ENCODE measurements at regions not wholly inside any gene's neighbourhood (a gene's known extent, or its start where the extent isn't known, plus 50 kb on each side); places are given as distances from the start of the nearest gene placed in this dataset.

DNA sequence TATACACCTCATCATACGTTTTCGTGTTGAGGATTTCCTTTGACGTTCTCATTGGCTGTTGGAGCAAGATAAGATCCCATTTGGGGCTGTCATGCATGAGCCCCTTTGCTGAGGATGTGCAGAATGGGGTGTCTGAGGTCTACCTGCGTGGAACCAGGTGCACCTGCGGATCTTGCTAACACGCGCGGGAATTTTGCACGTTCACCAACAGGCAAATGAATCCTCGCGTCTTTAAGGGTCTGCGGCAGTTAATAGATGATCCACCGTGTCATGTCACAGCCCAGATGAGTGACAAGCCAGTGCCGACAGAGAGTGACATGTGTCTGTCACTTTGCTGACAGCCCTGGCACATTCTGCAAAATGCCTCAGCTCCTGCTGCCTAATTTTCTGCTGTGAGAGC lies 56.3 kb upstream of the SHOX start:
- Histone ChIP-seq H3K27me3 (no peaks in the 10 kb centered on the region), H3K4me3 (no peak overlapping the region), H3K4me1 (no peaks in the 10 kb centered on the region), H3K27ac (no peak overlapping the region), H3K9me3 (peaks cover 0 to 6% (median 0%) of the 10 kb centered on the region in 4 donors), H3K36me3 (no peaks in the 10 kb centered on the region)
- no peak for DNase-seq
- WGBS, 2 donors: 60 to 79% methylated on average over 14 of the region's 14 CpGs
- intact Hi-C loops (cut with DNase I): no loop called here
- TF ChIP-seq, protein P1, sequence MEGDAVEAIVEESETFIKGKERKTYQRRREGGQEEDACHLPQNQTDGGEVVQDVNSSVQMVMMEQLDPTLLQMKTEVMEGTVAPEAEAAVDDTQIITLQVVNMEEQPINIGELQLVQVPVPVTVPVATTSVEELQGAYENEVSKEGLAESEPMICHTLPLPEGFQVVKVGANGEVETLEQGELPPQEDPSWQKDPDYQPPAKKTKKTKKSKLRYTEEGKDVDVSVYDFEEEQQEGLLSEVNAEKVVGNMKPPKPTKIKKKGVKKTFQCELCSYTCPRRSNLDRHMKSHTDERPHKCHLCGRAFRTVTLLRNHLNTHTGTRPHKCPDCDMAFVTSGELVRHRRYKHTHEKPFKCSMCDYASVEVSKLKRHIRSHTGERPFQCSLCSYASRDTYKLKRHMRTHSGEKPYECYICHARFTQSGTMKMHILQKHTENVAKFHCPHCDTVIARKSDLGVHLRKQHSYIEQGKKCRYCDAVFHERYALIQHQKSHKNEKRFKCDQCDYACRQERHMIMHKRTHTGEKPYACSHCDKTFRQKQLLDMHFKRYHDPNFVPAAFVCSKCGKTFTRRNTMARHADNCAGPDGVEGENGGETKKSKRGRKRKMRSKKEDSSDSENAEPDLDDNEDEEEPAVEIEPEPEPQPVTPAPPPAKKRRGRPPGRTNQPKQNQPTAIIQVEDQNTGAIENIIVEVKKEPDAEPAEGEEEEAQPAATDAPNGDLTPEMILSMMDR (IDR thresholded peaks at IDR 0.05): no peak
- TF ChIP-seq EP300 (IDR thresholded peaks at IDR 0.05): no peak
- TF ChIP-seq POLR2AphosphoS5 (IDR thresholded peaks at IDR 0.05): peak in 2 of 4 donors; percentile 32 to 43
- TF ChIP-seq POLR2A (IDR thresholded peaks at IDR 0.05): no peak

DNA sequence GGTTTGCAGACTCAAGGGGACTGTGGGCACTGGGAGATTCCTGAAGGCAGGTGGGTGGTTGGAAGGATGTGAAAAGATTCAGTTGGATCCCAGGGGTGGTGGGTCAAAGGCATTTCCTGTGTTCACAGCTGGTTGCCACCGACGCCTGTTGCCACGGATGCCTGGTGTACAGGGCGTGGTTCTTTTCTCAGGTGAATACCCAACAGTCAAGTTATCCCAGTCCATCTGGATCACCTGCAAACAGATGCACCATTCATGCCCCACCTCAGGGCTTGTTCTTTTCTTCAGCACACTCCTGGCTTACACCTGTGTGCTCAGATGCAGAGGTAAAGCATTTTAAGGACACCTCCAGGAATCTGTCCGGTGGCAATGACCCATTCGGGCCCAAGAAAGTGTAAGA lies 55.8 kb upstream of the SHOX start:
- intact Hi-C loops (cut with DNase I): no loop called here
- peaks cover 0 to 6% (median 0%) of the 10 kb centered on the region in 4 donors for H3K9me3 ChIP-seq
- no peak for DNase-seq
- WGBS, 2 donors: 58 to 73% methylated on average over 6 of the region's 6 CpGs
- H3K4me1 ChIP-seq: no peaks in the 10 kb centered on the region
- TF ChIP-seq EP300 (IDR thresholded peaks at IDR 0.05) (no peak), POLR2AphosphoS5 (IDR thresholded peaks at IDR 0.05) (no peak), POLR2A (IDR thresholded peaks at IDR 0.05) (no peak)
- TF ChIP-seq, protein P1 (IDR thresholded peaks at IDR 0.05): no peak
- H3K4me3 ChIP-seq: no peak overlapping the region
- H3K27me3 ChIP-seq: no peaks in the 10 kb centered on the region
- no peak overlapping the region for H3K27ac ChIP-seq
- no peaks in the 10 kb centered on the region for H3K36me3 ChIP-seq

DNA sequence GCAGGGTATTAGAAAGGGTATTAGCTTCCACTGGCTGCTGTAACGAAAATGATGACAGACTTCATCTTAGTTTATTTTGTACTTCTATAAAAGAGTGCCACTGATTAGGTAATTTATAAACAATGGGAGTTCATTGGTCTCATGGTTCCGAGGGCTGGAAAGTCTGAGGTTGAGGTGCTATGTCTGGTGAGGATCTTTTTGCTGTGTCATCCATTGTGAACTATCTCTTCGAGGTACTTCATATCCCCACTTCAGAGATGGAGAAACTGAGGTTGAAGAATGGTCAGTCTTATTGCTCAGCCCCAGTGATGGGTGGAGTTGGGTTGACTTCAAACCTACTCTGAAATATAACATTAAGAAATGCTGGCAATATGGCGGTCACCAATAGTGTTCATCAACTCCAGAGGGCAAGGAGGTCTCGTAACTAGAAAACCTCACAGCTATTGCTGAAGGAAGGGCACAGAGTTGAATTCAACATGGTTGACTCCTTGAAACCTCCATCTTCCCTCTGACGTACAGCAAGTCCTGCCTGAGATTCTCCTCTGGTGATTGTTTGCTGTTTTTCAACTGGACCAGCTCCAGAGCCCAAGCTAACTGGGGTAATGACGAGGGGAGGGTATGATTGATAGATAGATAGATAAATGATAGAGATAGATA lies 53.6 kb upstream of the SHOX start:
- DNase-seq: no peak
- no peaks in the 10 kb centered on the region for H3K27me3 ChIP-seq
- no peaks in the 10 kb centered on the region for H3K36me3 ChIP-seq
- no peak overlapping the region for H3K4me3 ChIP-seq
- WGBS, 2 donors: 77 to 81% methylated on average over 7 of the region's 7 CpGs
- H3K27ac ChIP-seq: no peak overlapping the region
- TF ChIP-seq POLR2A (IDR thresholded peaks at IDR 0.05) (no peak), POLR2AphosphoS5 (IDR thresholded peaks at IDR 0.05) (no peak), EP300 (IDR thresholded peaks at IDR 0.05) (no peak)
- TF ChIP-seq, protein P1 (IDR thresholded peaks at IDR 0.05): no peak
- peaks cover 0 to 6% (median 0%) of the 10 kb centered on the region in 4 donors for H3K9me3 ChIP-seq
- no peaks in the 10 kb centered on the region for H3K4me1 ChIP-seq
- intact Hi-C loops (cut with DNase I): no loop called here

DNA sequence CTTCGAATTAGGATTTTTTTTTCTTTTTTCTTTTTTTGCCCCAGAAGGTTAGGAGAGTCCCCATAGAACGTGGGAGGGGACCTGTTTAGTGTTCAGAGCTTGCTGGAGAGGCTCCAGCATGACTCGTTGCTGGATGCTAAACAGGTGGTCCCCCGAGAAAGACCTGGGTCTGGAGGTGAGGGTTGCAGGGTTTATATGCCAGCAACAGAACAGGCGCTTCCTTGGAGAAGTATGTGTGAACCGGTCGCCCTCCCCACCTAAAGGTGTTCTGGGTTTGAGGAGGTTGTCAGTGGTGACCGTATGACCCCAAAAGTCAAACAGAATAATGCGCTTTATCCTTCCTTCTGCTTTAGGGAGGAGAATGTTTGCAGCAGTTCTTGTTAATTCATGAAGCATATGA lies 52.1 kb upstream of the SHOX start:
- 57 to 59% methylated on average over 9 of the region's 9 CpGs for WGBS, 2 donors
- Histone ChIP-seq H3K27ac (no peak overlapping the region), H3K27me3 (no peaks in the 10 kb centered on the region), H3K4me1 (no peaks in the 10 kb centered on the region), H3K9me3 (peaks cover 0 to 6% (median 0%) of the 10 kb centered on the region in 4 donors), H3K4me3 (no peak overlapping the region), H3K36me3 (no peaks in the 10 kb centered on the region)
- TF ChIP-seq POLR2A (IDR thresholded peaks at IDR 0.05) (no peak), EP300 (IDR thresholded peaks at IDR 0.05) (no peak), POLR2AphosphoS5 (IDR thresholded peaks at IDR 0.05) (no peak)
- TF ChIP-seq, protein P1 (IDR thresholded peaks at IDR 0.05): no peak
- DNase-seq: no peak
- intact Hi-C loops (cut with DNase I): no loop called here

DNA sequence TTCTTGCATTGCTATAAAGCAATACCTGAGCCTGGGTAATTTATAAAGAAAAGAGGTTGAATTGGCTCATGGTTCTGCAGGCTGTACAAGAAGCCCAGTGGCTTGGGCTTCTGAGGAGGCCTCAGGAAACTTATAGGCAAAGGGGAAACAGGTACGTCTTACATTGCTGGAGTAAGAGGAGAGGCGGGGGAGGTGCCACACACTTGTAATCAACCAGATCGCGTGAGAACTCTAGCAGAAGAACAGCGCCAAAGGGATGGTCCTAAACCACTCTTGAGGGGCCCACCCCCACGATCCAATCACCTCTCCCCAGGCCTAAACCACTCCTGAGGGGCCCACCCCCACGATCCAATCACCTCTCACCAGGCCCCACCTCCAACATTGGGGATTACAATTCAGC lies 50.6 kb upstream of the SHOX start:
- 51% methylated on average over 7 of the region's 7 CpGs for WGBS, 2 donors

More for the DNA sequence above, 50.6 kb upstream of the SHOX start:
- Histone ChIP-seq H3K27me3 (no peaks in the 10 kb centered on the region), H3K36me3 (no peaks in the 10 kb centered on the region), H3K4me1 (no peaks in the 10 kb centered on the region), H3K9me3 (peaks cover 0 to 6% (median 0%) of the 10 kb centered on the region in 4 donors), H3K27ac (no peak overlapping the region), H3K4me3 (no peak overlapping the region)
- TF ChIP-seq, protein P1 (IDR thresholded peaks at IDR 0.05): no peak
- TF ChIP-seq POLR2AphosphoS5 (IDR thresholded peaks at IDR 0.05) (no peak), POLR2A (IDR thresholded peaks at IDR 0.05) (no peak), EP300 (IDR thresholded peaks at IDR 0.05) (no peak)
- DNase-seq: no peak
- intact Hi-C loops (cut with DNase I): no loop called here

Data from sigmoid colon (tissue), 6 donors.